IMR-90 (cell line): ENCODE measurements at regions not wholly inside any gene's neighbourhood (a gene's known extent, or its start where the extent isn't known, plus 50 kb on each side); places are given as distances from the start of the nearest gene placed in this dataset.

ENCODE experiments used
- ATAC-seq: fragments of 200-7000 bp; cut with Tn5 transposase; 2 replicates; pipeline ENCODE4 v1.9.1; 2020; ENCODE audit warnings: low read depth, mild to moderate bottlenecking, moderate library complexity
- BruUV-seq: library from RNA; stranded (reverse); fragments of 400-500 nt; replicated peaks from 2 replicates; lab custom pipeline; 2021; lab: Mats Ljungman, UMichigan
- CTCF ChIA-PET: fragments of 300-600 bp; formaldehyde crosslinking; extraction: SDS; loops from one replicate; lab custom pipeline; 2021; ENCODE audit warnings: antibody characterized with exemption; lab: Yijun Ruan, JAX
- POLR2A ChIA-PET: fragments of 300-600 bp; sonication (Branson Sonifier 250); formaldehyde crosslinking; loops from one replicate; lab custom pipeline; 2022; ENCODE audit warnings: antibody characterized with exemption; ENCODE audit not compliant: unreplicated experiment; lab: Charles Lee
- DNase-seq: peaks from one replicate; pipeline ENCODE4 v3.0.0; 2013
- H2AFZ ChIP-seq: replicated peaks from 2 replicates; pipeline ENCODE3; 2013; ENCODE audit warnings: low read length, mild to moderate bottlenecking; ENCODE audit not compliant: poor library complexity
- H2AK5ac ChIP-seq: 2 replicates; pipeline ENCODE4 v1.6.1; 2013; ENCODE audit warnings: low read depth, low read length, inconsistent platforms
- H2AK9ac ChIP-seq: replicated peaks from 2 replicates; pipeline ENCODE3; 2013; ENCODE audit warnings: mild to moderate bottlenecking, low read depth, low read length, moderate library complexity; ENCODE audit not compliant: poor library complexity
- H2BK120ac ChIP-seq: 2 replicates; pipeline ENCODE4 v1.6.1; 2013; ENCODE audit warnings: low read depth, low read length, inconsistent platforms
- H2BK15ac ChIP-seq: 3 replicates; pipeline ENCODE4 v1.6.1; 2013; ENCODE audit warnings: low read depth, low read length, inconsistent platforms
- H2BK20ac ChIP-seq: 2 replicates; pipeline ENCODE4 v1.6.1; 2013; ENCODE audit warnings: low read depth, mild to moderate bottlenecking, inconsistent platforms, low read length, moderate library complexity
- H2BK5ac ChIP-seq: 2 replicates; pipeline ENCODE4 v1.6.1; 2013; ENCODE audit warnings: mild to moderate bottlenecking, low read depth, low read length, inconsistent platforms; ENCODE audit not compliant: poor library complexity, severe bottlenecking
- H3K14ac ChIP-seq: replicated peaks from 2 replicates; pipeline ENCODE4 v1.6.1; 2013; ENCODE audit warnings: low read depth, low read length, inconsistent platforms
- H3K18ac ChIP-seq: 2 replicates; pipeline ENCODE4 v1.6.1; 2013; ENCODE audit warnings: low read depth, low read length, control low read depth
- H3K23ac ChIP-seq: 2 replicates; pipeline ENCODE4 v1.6.1; 2013; ENCODE audit warnings: low read depth, low read length, inconsistent platforms
- H3K27ac ChIP-seq: 2 replicates; pipeline ENCODE4 v1.5.1; 2013; ENCODE audit warnings: mild to moderate bottlenecking, control low read depth, low read length; ENCODE audit not compliant: insufficient read depth
- H3K27me3 ChIP-seq: 2 replicates; pipeline ENCODE4 v1.6.1; 2013; ENCODE audit warnings: low read length; ENCODE audit not compliant: control insufficient read depth, insufficient read depth
- H3K36me3 ChIP-seq: 2 replicates; pipeline ENCODE4 v1.6.1; 2013; ENCODE audit warnings: low read length, mixed read lengths; ENCODE audit not compliant: control insufficient read depth, insufficient read depth
- H3K4ac ChIP-seq: 2 replicates; pipeline ENCODE4 v1.6.1; 2013; ENCODE audit warnings: low read depth, low read length, inconsistent platforms
- H3K4me1 ChIP-seq: 2 replicates; pipeline ENCODE4 v1.6.1; 2013; ENCODE audit warnings: low read length, mixed read lengths; ENCODE audit not compliant: control insufficient read depth, insufficient read depth
- H3K4me2 ChIP-seq: 2 replicates; pipeline ENCODE4 v1.6.1; 2013; ENCODE audit warnings: low read depth, mild to moderate bottlenecking, control low read depth, low read length, moderate library complexity
- H3K4me3 ChIP-seq: 2 replicates; pipeline ENCODE4 v1.5.1; 2013; ENCODE audit warnings: low read depth, mild to moderate bottlenecking, control low read depth, low read length, moderate library complexity; ENCODE audit not compliant: insufficient read depth
- H3K56ac ChIP-seq: 2 replicates; pipeline ENCODE4 v1.6.1; 2013; ENCODE audit warnings: low read length, inconsistent platforms; ENCODE audit not compliant: insufficient read depth; ENCODE audit errors: extremely low read depth
- H3K79me1 ChIP-seq, 2 experiments: 2 replicates each; pipeline ENCODE4 v1.6.1; 2013; ENCODE audit warnings: low read length in 2 of 2, inconsistent platforms in 1 of 2, low read depth in 1 of 2
- H3K9ac ChIP-seq: 2 replicates; pipeline ENCODE4 v1.6.1; 2013; ENCODE audit warnings: low read depth, low read length, control low read depth
- H3K9me1 ChIP-seq: 2 replicates; pipeline ENCODE4 v1.6.1; 2013; ENCODE audit warnings: low read length, inconsistent platforms; ENCODE audit not compliant: insufficient read depth
- H3K9me3 ChIP-seq: 2 replicates; pipeline ENCODE4 v1.6.1; 2013; ENCODE audit warnings: low read length; ENCODE audit not compliant: control insufficient read depth, insufficient read depth
- H4K20me1 ChIP-seq: 2 replicates; pipeline ENCODE4 v1.6.1; 2013; ENCODE audit warnings: low read length, inconsistent platforms; ENCODE audit not compliant: insufficient read depth
- H4K5ac ChIP-seq: 2 replicates; pipeline ENCODE4 v1.6.1; 2013; ENCODE audit warnings: mild to moderate bottlenecking, low read depth, low read length, control low read depth
- H4K8ac ChIP-seq, 2 experiments: 2 replicates each; pipeline ENCODE4 v1.6.1; 2013; ENCODE audit warnings: low read depth in 2 of 2, low read length in 2 of 2, control low read depth in 1 of 2, inconsistent platforms in 1 of 2
- H4K91ac ChIP-seq: 2 replicates; pipeline ENCODE4 v1.6.1; 2013; ENCODE audit warnings: low read depth, low read length, inconsistent platforms; ENCODE audit not compliant: insufficient read depth
- BHLHE40 ChIP-seq: fragments of 150-350 bp; IDR thresholded peaks from 2 replicates; pipeline ENCODE4 v1.6.1; 2016; ENCODE audit warnings: mild to moderate bottlenecking, low read depth, low read length
- CTCF ChIP-seq: conservative IDR thresholded peaks from 2 replicates; pipeline ENCODE4 v1.5.1; 2012; ENCODE audit warnings: mild to moderate bottlenecking, low read depth, low read length, improper control_type of control experiment
- ELK1 ChIP-seq: fragments of 150-350 bp; IDR thresholded peaks from 2 replicates; pipeline ENCODE4 v1.6.1; 2016; ENCODE audit warnings: low read depth, mild to moderate bottlenecking, low read length, moderate library complexity, borderline replicate concordance
- MAFK ChIP-seq: IDR thresholded peaks from 2 replicates; pipeline ENCODE4 v1.6.1; 2012; ENCODE audit warnings: low read depth, low read length, improper control_type of control experiment
- RAD21 ChIP-seq: IDR thresholded peaks from 2 replicates; pipeline ENCODE4 v1.6.1; 2012; ENCODE audit warnings: low read length, improper control_type of control experiment
- SMC3 ChIP-seq: fragments of 150-350 bp; IDR thresholded peaks from 2 replicates; pipeline ENCODE4 v1.6.1; 2016; ENCODE audit warnings: low read depth, mild to moderate bottlenecking, antibody characterized with exemption, low read length, moderate library complexity
- WGBS, 2 experiments: methylation state at CpG; one replicate each; pipeline versions ENCODE4 v1.1.5 to v1.1.7; 2013; ENCODE audit warnings: missing lambda C conversion rate in 2 of 2; ENCODE audit not compliant: insufficient read length in 1 of 2; ENCODE audit errors: extremely low coverage in 2 of 2; 5-methylcytosine and 5-hydroxymethylcytosine counted together
- dilution Hi-C: fragments of 300-500 bp; cut with HindIII; formaldehyde crosslinking; loops from one replicate; pipeline ENCODE4 v1.14.3; 2018; ENCODE audit warnings: low sequenced_read_pairs; ENCODE audit not compliant: unreplicated experiment
- in situ Hi-C: fragments of 300-500 bp; cut with MboI; formaldehyde crosslinking; loops from 3 replicates; pipeline ENCODE4 v1.14.3; 2019; ENCODE audit warnings: low sequenced_read_pairs, inconsistent platforms, mixed read lengths
- intact Hi-C: fragments of 100-400 bp; cut with micrococcal nuclease; formaldehyde crosslinking; loops from 2 replicates; pipeline ENCODE4 v1.10.0; 2022

GRCh38 chr12:43216490-43216889 is 335.5 kb downstream of the ADAMTS20 start:
- Histone ChIP-seq H3K4me2 (no peak overlapping the region), H3K9me3 (no peaks in the 10 kb centered on the region), H3K4me1 (no peaks in the 10 kb centered on the region), H3K4ac (no peak overlapping the region), H3K14ac (no peak overlapping the region), H3K27me3 (peaks cover 8% of the 10 kb centered on the region), H2AK5ac (no peak overlapping the region), H4K20me1 (no peaks in the 10 kb centered on the region), H4K91ac (no peak overlapping the region), H4K5ac (no peak overlapping the region), H3K79me1 (no peaks in the 10 kb centered on the region), H3K9me1 (no peaks in the 10 kb centered on the region), H3K23ac (no peak overlapping the region), H3K18ac (no peak overlapping the region), H2BK20ac (no peak overlapping the region), H2BK5ac (no peak overlapping the region), H4K8ac (no peak overlapping the region), H3K9ac (no peak overlapping the region), H3K4me3 (no peak overlapping the region), H2BK15ac (no peak overlapping the region), H3K36me3 (no peaks in the 10 kb centered on the region), H2BK120ac (no peak overlapping the region), H2AFZ (no peak overlapping the region), H3K27ac (no peak overlapping the region), H2AK9ac (no peak overlapping the region), H3K56ac (no peak overlapping the region)
- in situ Hi-C loops = no loop called here
- dilution Hi-C loops = no loop called here
- CTCF ChIA-PET = no interaction called here
- POLR2A ChIA-PET = no interaction called here
- TF ChIP-seq BHLHE40 (no peak), ELK1 (no peak), RAD21 (no peak), SMC3 (no peak), CTCF (no peak), MAFK (no peak)
- DNase-seq (no peak), ATAC-seq (no peak)
- no CpG with 5 or more reads among the region's 1 CpG for WGBS, 2 experiments
- intact Hi-C loops = no loop called here
- no TSS peak for BruUV-seq
